SK-N-SH treated with all-trans-retinoic acid at 6 μM for 48 hours (cell line): ENCODE measurements at regions not wholly inside any gene's neighbourhood (a gene's known extent, or its start where the extent isn't known, plus 50 kb on each side); places are given as distances from the start of the nearest gene placed in this dataset.

Experiments used
- CREB5 ChIP-seq: fragments of 250-450 bp; sonication (Bioruptor Pico); IDR thresholded peaks from 2 replicates; pipeline ENCODE4 v1.5.1; 2020; ENCODE audit warnings: low read depth, mild to moderate bottlenecking, moderate library complexity
- PATZ1 ChIP-seq: fragments of 250-450 bp; sonication (Bioruptor Pico); IDR thresholded peaks from 2 replicates; pipeline ENCODE4 v1.8.0; 2020; ENCODE audit warnings: mild to moderate bottlenecking, moderate library complexity, borderline replicate concordance

GRCh38 chr9:102514541-102514940 is 480.6 kb upstream of the CYLC2 start:
- no peak for TF ChIP-seq CREB5
- TF ChIP-seq PATZ1 (CRISPR knock-in tag): no peak
